Parathyroid adenoma (tissue), 2 donors: ENCODE measurements at regions not wholly inside any gene's neighbourhood (a gene's known extent, or its start where the extent isn't known, plus 50 kb on each side); places are given as distances from the start of the nearest gene placed in this dataset.

Experiments used
- H2AFZ ChIP-seq: fragments of 300-600 bp; sonication (generic); one replicate; pipeline ENCODE4 v1.7.0; 2017; ENCODE audit warnings: antibody characterized with exemption, mild to moderate bottlenecking
- H3K27ac ChIP-seq: fragments of 300-600 bp; sonication (generic); one replicate; pipeline ENCODE4 v1.7.0; 2017
- H3K27me3 ChIP-seq: fragments of 300-600 bp; sonication (generic); one replicate; pipeline ENCODE4 v1.7.0; 2017; ENCODE audit warnings: low read length; ENCODE audit not compliant: control insufficient read depth, insufficient read depth
- H3K36me3 ChIP-seq: fragments of 300-600 bp; sonication (generic); one replicate; pipeline ENCODE4 v1.7.0; 2017; ENCODE audit warnings: low read length; ENCODE audit not compliant: control insufficient read depth, insufficient read depth
- H3K4me1 ChIP-seq: fragments of 300-600 bp; sonication (generic); one replicate; pipeline ENCODE4 v1.7.0; 2017; ENCODE audit warnings: control low read depth
- H3K4me2 ChIP-seq: fragments of 300-600 bp; sonication (generic); one replicate; pipeline ENCODE4 v1.7.0; 2017; ENCODE audit warnings: low read length
- H3K4me3 ChIP-seq: fragments of 300-600 bp; sonication (generic); one replicate; pipeline ENCODE4 v1.7.0; 2017; ENCODE audit warnings: low read depth, low read length
- H3K79me2 ChIP-seq: fragments of 300-600 bp; sonication (generic); one replicate; pipeline ENCODE4 v1.7.0; 2017; ENCODE audit warnings: control low read depth
- H3K9ac ChIP-seq: fragments of 300-600 bp; sonication (generic); one replicate; pipeline ENCODE4 v1.7.0; 2017; ENCODE audit warnings: mild to moderate bottlenecking
- H3K9me3 ChIP-seq: fragments of 300-600 bp; sonication (generic); one replicate; pipeline ENCODE4 v1.7.0; 2017; ENCODE audit warnings: low read length; ENCODE audit not compliant: control insufficient read depth
- TF ChIP-seq, protein P1 (sequence below): fragments of 300-600 bp; sonication (generic); IDR thresholded peaks from one replicate; pipeline ENCODE4 v1.7.0; 2017; ENCODE audit warnings: antibody characterized with exemption, mild to moderate bottlenecking
- donor health status: primary hyperparathyroidism.

GRCh38 chr2:195407783-195408182 is 249.2 kb upstream of the SLC39A10 start:
- H3K4me2 ChIP-seq = no peak overlapping the region
- H3K9me3 ChIP-seq = no peaks in the 10 kb centered on the region
- no peak overlapping the region for H3K4me3 ChIP-seq
- no peaks in the 10 kb centered on the region for H3K79me2 ChIP-seq
- no peak overlapping the region for H2AFZ ChIP-seq
- H3K9ac ChIP-seq = no peak overlapping the region
- H3K36me3 ChIP-seq = no peaks in the 10 kb centered on the region
- no peaks in the 10 kb centered on the region for H3K4me1 ChIP-seq
- TF ChIP-seq, protein P1, sequence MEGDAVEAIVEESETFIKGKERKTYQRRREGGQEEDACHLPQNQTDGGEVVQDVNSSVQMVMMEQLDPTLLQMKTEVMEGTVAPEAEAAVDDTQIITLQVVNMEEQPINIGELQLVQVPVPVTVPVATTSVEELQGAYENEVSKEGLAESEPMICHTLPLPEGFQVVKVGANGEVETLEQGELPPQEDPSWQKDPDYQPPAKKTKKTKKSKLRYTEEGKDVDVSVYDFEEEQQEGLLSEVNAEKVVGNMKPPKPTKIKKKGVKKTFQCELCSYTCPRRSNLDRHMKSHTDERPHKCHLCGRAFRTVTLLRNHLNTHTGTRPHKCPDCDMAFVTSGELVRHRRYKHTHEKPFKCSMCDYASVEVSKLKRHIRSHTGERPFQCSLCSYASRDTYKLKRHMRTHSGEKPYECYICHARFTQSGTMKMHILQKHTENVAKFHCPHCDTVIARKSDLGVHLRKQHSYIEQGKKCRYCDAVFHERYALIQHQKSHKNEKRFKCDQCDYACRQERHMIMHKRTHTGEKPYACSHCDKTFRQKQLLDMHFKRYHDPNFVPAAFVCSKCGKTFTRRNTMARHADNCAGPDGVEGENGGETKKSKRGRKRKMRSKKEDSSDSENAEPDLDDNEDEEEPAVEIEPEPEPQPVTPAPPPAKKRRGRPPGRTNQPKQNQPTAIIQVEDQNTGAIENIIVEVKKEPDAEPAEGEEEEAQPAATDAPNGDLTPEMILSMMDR = no peak
- H3K27ac ChIP-seq = no peak overlapping the region
- no peaks in the 10 kb centered on the region for H3K27me3 ChIP-seq

- Histone ChIP-seq H2AFZ (no peak overlapping the region), H3K4me1 (no peaks in the 10 kb centered on the region), H3K79me2 (no peaks in the 10 kb centered on the region), H3K36me3 (no peaks in the 10 kb centered on the region), H3K9me3 (no peaks in the 10 kb centered on the region), H3K4me3 (no peak overlapping the region), H3K27ac (no peak overlapping the region), H3K27me3 (no peaks in the 10 kb centered on the region), H3K4me2 (no peak overlapping the region), H3K9ac (no peak overlapping the region)
- TF ChIP-seq, protein P1 = no peak
These were observed 250.0 kb upstream of the SLC39A10 start for GRCh38 chr2:195406886-195407603.

DNA sequence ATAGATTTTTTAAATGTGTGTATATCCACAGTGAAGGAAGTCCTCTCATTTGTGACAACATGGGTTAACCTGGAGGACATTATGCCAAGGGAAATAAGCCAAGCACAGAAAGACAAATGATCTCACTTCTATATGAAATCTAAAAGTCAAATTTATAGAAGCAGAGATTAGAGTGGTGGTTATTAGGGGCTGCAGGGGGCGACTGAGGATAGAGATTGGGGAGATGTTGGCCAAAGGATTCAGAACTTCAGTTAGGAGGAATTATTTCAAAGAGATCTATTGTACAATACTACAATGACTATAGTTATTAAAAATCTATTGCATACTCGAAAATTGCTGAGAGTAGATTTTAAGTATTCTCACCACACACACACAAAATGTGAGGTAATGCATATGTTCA is 252.4 kb upstream of the SLC39A10 start:
- Histone ChIP-seq H3K9me3 (no peaks in the 10 kb centered on the region), H3K9ac (no peak overlapping the region)

GRCh38 chr2:195396479-195396878 is 260.5 kb upstream of the SLC39A10 start:
- no peak overlapping the region for H3K4me2 ChIP-seq
- no peak overlapping the region for H3K9ac ChIP-seq
- no peak overlapping the region for H3K4me3 ChIP-seq

More for the DNA sequence above, 252.4 kb upstream of the SLC39A10 start:
- Histone ChIP-seq H2AFZ (no peak overlapping the region), H3K79me2 (no peaks in the 10 kb centered on the region), H3K27me3 (no peaks in the 10 kb centered on the region), H3K4me2 (no peak overlapping the region), H3K4me3 (no peak overlapping the region), H3K4me1 (no peaks in the 10 kb centered on the region), H3K36me3 (no peaks in the 10 kb centered on the region), H3K27ac (no peak overlapping the region)
- TF ChIP-seq, protein P1 = no peak

More at GRCh38 chr2:195396479-195396878, 260.5 kb upstream of the SLC39A10 start:
- no peaks in the 10 kb centered on the region for H3K36me3 ChIP-seq
- H3K79me2 ChIP-seq = no peaks in the 10 kb centered on the region
- no peak overlapping the region for H3K27ac ChIP-seq
- H3K4me1 ChIP-seq = no peaks in the 10 kb centered on the region
- TF ChIP-seq, protein P1 = no peak
- H2AFZ ChIP-seq = no peak overlapping the region
- no peaks in the 10 kb centered on the region for H3K9me3 ChIP-seq
- no peaks in the 10 kb centered on the region for H3K27me3 ChIP-seq
